NB4 (cell line): ENCODE measurements at regions not wholly inside any gene's neighbourhood (a gene's known extent, or its start where the extent isn't known, plus 50 kb on each side); places are given as distances from the start of the nearest gene placed in this dataset.

Experiments
- POLR2A ChIP-seq: IDR thresholded peaks from 2 replicates; pipeline ENCODE4 v1.6.1; 2011; ENCODE audit warnings: mild to moderate bottlenecking; ENCODE audit not compliant: insufficient read length; ENCODE audit errors: extremely low read depth
- TF ChIP-seq, protein P1 (sequence below): IDR thresholded peaks from 2 replicates; pipeline ENCODE4 v1.6.1; 2011; ENCODE audit warnings: low read depth, low read length
- TF ChIP-seq, protein P2 (sequence below): IDR thresholded peaks from one replicate; pipeline ENCODE4 v1.5.1; 2012; ENCODE audit warnings: low read depth, low read length

DNA sequence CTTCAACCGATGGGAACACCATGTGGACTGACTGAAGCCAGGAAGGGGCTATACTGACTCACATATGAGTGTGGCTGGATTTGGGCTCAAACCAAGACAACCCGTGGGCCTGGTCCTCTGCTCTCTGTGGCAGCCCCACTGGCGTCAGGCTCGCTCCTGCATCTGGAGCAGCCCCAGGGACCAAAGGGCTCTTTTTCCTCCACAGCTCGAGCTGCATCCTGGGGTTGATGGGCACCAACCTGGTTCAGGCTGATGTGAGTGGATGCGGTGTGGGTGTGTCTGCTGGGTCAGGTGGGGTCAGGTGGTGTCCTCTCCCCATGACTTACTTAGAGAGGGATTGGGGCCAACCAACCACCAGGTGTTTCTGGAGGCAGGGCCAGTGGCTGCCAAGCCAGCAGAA, 303.0 kb upstream of the AJAP1 start:
- TF ChIP-seq, protein P1, sequence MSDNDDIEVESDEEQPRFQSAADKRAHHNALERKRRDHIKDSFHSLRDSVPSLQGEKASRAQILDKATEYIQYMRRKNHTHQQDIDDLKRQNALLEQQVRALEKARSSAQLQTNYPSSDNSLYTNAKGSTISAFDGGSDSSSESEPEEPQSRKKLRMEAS: no peak
- TF ChIP-seq, protein P2, sequence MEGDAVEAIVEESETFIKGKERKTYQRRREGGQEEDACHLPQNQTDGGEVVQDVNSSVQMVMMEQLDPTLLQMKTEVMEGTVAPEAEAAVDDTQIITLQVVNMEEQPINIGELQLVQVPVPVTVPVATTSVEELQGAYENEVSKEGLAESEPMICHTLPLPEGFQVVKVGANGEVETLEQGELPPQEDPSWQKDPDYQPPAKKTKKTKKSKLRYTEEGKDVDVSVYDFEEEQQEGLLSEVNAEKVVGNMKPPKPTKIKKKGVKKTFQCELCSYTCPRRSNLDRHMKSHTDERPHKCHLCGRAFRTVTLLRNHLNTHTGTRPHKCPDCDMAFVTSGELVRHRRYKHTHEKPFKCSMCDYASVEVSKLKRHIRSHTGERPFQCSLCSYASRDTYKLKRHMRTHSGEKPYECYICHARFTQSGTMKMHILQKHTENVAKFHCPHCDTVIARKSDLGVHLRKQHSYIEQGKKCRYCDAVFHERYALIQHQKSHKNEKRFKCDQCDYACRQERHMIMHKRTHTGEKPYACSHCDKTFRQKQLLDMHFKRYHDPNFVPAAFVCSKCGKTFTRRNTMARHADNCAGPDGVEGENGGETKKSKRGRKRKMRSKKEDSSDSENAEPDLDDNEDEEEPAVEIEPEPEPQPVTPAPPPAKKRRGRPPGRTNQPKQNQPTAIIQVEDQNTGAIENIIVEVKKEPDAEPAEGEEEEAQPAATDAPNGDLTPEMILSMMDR: no peak
- no peak for TF ChIP-seq POLR2A
